ENCODE measurements at regions not wholly inside any gene's neighbourhood (a gene's known extent, or its start where the extent isn't known, plus 50 kb on each side); places are given as distances from the start of the nearest gene placed in this dataset.
A peak's percentile ranks its signal among the peaks of the same experiment; 100 is the strongest.
"Not testable (repeated sequence)": the region's sequence is repeated elsewhere in the genome, so short reads cannot be mapped to it uniquely, and the experiment has no call there.

GRCh38 chr12:131280426-131280825 lies 326.7 kb downstream of the ADGRD1 start:
- no peak for DNase-seq (ENCODE audit: extremely low read depth in 1 of 11, low read depth in 9 of 11, low spot score in 4 of 11)

GRCh38 chr12:131281016-131281415 lies 327.3 kb downstream of the ADGRD1 start:
- no peak for DNase-seq (ENCODE audit: extremely low read depth in 1 of 11, low read depth in 9 of 11, low spot score in 4 of 11)

- DNase-seq (ENCODE audit: extremely low read depth in 1 of 11, low read depth in 9 of 11, low spot score in 4 of 11): no peak
These were observed 328.8 kb downstream of the ADGRD1 start for GRCh38 chr12:131282292-131283080.

GRCh38 chr12:131283191-131283861 lies 329.6 kb downstream of the ADGRD1 start:
- DNase-seq (ENCODE audit: extremely low read depth in 1 of 11, low read depth in 9 of 11, low spot score in 4 of 11): no peak

GRCh38 chr12:131283862-131284825 lies 330.4 kb downstream of the ADGRD1 start:
- not testable (repeated sequence) for DNase-seq (ENCODE audit: extremely low read depth in 1 of 11, low read depth in 9 of 11, low spot score in 4 of 11)

GRCh38 chr12:131284954-131285904 lies 331.5 kb downstream of the ADGRD1 start:
- DNase-seq (ENCODE audit: extremely low read depth in 1 of 11, low read depth in 9 of 11, low spot score in 4 of 11): not testable (repeated sequence)

GRCh38 chr12:131285905-131286295 lies 332.2 kb downstream of the ADGRD1 start:
- not testable (repeated sequence) for DNase-seq (ENCODE audit: extremely low read depth in 1 of 11, low read depth in 9 of 11, low spot score in 4 of 11)

- DNase-seq (ENCODE audit: extremely low read depth in 1 of 11, low read depth in 9 of 11, low spot score in 4 of 11): not testable (repeated sequence)
These were observed 332.6 kb downstream of the ADGRD1 start for GRCh38 chr12:131286301-131286700.

GRCh38 chr12:131287015-131287937 lies 333.6 kb downstream of the ADGRD1 start:
- no peak for DNase-seq (ENCODE audit: extremely low read depth in 1 of 11, low read depth in 9 of 11, low spot score in 4 of 11)

- DNase-seq (ENCODE audit: extremely low read depth in 1 of 11, low read depth in 9 of 11, low spot score in 4 of 11): no peak
These were observed 334.4 kb downstream of the ADGRD1 start for GRCh38 chr12:131287938-131288764.

- DNase-seq (ENCODE audit: extremely low read depth in 1 of 11, low read depth in 9 of 11, low spot score in 4 of 11): not testable (repeated sequence)
These were observed 335.3 kb downstream of the ADGRD1 start for GRCh38 chr12:131288765-131289695.

GRCh38 chr12:131289807-131290206 lies 336.1 kb downstream of the ADGRD1 start:
- DNase-seq (ENCODE audit: extremely low read depth in 1 of 11, low read depth in 9 of 11, low spot score in 4 of 11): not testable (repeated sequence)

- DNase-seq (ENCODE audit: extremely low read depth in 1 of 11, low read depth in 9 of 11, low spot score in 4 of 11): no peak
These were observed 336.7 kb downstream of the ADGRD1 start for GRCh38 chr12:131290255-131290959.

GRCh38 chr12:131293071-131294015 lies 339.6 kb downstream of the ADGRD1 start:
- DNase-seq (ENCODE audit: extremely low read depth in 1 of 11, low read depth in 9 of 11, low spot score in 4 of 11): peak in 2 of 11 donors; percentile 3 to 22

Data from renal cortex interstitium (tissue), 11 donors.